Kidney (tissue), 13 donors: ENCODE measurements at regions not wholly inside any gene's neighbourhood (a gene's known extent, or its start where the extent isn't known, plus 50 kb on each side); places are given as distances from the start of the nearest gene placed in this dataset.
"Not testable (repeated sequence)": the region's sequence is repeated elsewhere in the genome, so short reads cannot be mapped to it uniquely, and the experiment has no call there.

Experiments
- DNase-seq, 5 donors: peaks; one replicate each; pipeline ENCODE4 v3.0.0-alpha.2; 2013 to 2020
- FAIRE-seq: peaks from 2 replicates; lab custom pipeline; 2012; peaks lifted over from hg19 to GRCh38; lab: Jason Lieb, UNC
- H3K27ac ChIP-seq, 2 donors: one replicate each; pipeline ENCODE4 v1.7.0; 2013; ENCODE audit warnings: low read depth in 2 of 2, low read length in 2 of 2, inconsistent platforms in 1 of 2
- H3K27me3 ChIP-seq: one replicate; pipeline ENCODE4 v1.7.1; 2013; ENCODE audit warnings: low read length, inconsistent platforms; ENCODE audit not compliant: control insufficient read depth, insufficient read depth
- H3K36me3 ChIP-seq, 3 donors: one replicate each; pipeline versions ENCODE4 v1.7.0 to v1.7.1; 2013; ENCODE audit warnings: low read length in 3 of 3, control low read depth in 1 of 3, inconsistent platforms in 1 of 3; ENCODE audit not compliant: insufficient read depth in 3 of 3, control insufficient read depth in 2 of 3
- H3K4me1 ChIP-seq, 3 donors: one replicate each; pipeline versions ENCODE4 v1.7.0 to v1.7.1; 2013; ENCODE audit warnings: low read length in 3 of 3, inconsistent platforms in 1 of 3, low read depth in 1 of 3; ENCODE audit not compliant: control insufficient read depth in 2 of 3, insufficient read depth in 2 of 3
- H3K4me3 ChIP-seq, 3 donors: one replicate each; pipeline versions ENCODE4 v1.7.0 to v1.8.1; 2013; ENCODE audit warnings: low read length in 3 of 3, control low read depth in 1 of 3, inconsistent platforms in 1 of 3
- H3K9ac ChIP-seq, 3 donors: one replicate each; pipeline versions ENCODE4 v1.7.0 to v1.7.1; 2013; ENCODE audit warnings: low read length in 3 of 3, control low read depth in 1 of 3, inconsistent platforms in 1 of 3
- H3K9me3 ChIP-seq, 3 donors: one replicate each; pipeline versions ENCODE4 v1.7.0 to v1.7.1; 2013; ENCODE audit warnings: low read length in 3 of 3, control low read depth in 1 of 3, inconsistent platforms in 1 of 3; ENCODE audit not compliant: control insufficient read depth in 2 of 3, insufficient read depth in 1 of 3
- CTCF ChIP-seq: IDR thresholded peaks from 3 replicates; pipeline ENCODE4 v1.5.1; 2012; ENCODE audit warnings: mild to moderate bottlenecking, moderate library complexity, borderline replicate concordance; ENCODE audit not compliant: insufficient read depth; ENCODE audit errors: extremely low read depth
- intact Hi-C: fragments of 100-400 bp; cut with DNase I; formaldehyde crosslinking; loops from one replicate; pipeline ENCODE4 v1.11.1; 2022
- donor health status: control.
- donor health status: control.
- donor health status: control.
- donor health status: control.
- donor health status: control.
- donor health status: DM: yes; HTN: yes; CAD: no.
- donor health status: Normal renal cell carcinoma (clear cell type).

GRCh38 chr19:28136796-28137195 lies 1076.2 kb downstream of the UQCRFS1 start:
- FAIRE-seq (no peak), DNase-seq (no peak)
- Histone ChIP-seq H3K27me3 (no peaks in the 10 kb centered on the region), H3K4me3 (no peak overlapping the region), H3K27ac (no peak overlapping the region), H3K36me3 (no peaks in the 10 kb centered on the region), H3K4me1 (no peaks in the 10 kb centered on the region), H3K9me3 (no peaks in the 10 kb centered on the region), H3K9ac (no peak overlapping the region)
- intact Hi-C loops: no loop called here
- no peak for TF ChIP-seq CTCF

DNA sequence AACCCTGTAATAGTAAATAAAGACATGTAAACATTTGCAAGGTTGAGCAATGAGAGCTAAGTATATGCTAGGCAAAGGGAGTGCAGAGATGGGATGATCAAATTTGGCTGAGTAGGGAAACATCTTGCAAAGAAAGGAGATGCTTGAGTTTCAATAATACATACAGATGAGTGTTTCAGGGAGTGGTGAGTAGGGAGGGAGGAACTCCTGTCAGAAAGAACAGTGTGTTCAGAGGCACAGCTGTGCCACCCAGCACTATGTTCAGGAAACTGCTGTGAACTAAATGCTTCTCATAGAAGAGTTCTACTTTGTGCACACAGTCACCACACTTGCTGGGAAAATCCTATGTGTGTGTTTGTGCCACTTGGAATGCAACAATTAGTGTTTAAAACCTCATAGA lies 1077.1 kb downstream of the UQCRFS1 start:
- no peak for FAIRE-seq
- intact Hi-C loops: no loop called here

GRCh38 chr19:28134311-28134710 lies 1078.6 kb downstream of the UQCRFS1 start:
- FAIRE-seq (no peak), DNase-seq (no peak)
- H3K36me3 ChIP-seq: no peaks in the 10 kb centered on the region
- no peak overlapping the region for H3K27ac ChIP-seq
- no peak overlapping the region for H3K4me3 ChIP-seq
- H3K9me3 ChIP-seq: no peaks in the 10 kb centered on the region
- H3K4me1 ChIP-seq: no peaks in the 10 kb centered on the region
- no peaks in the 10 kb centered on the region for H3K27me3 ChIP-seq
- H3K9ac ChIP-seq: no peak overlapping the region
- TF ChIP-seq CTCF: no peak
- intact Hi-C loops: no loop called here

More for the DNA sequence above, 1077.1 kb downstream of the UQCRFS1 start:
- Histone ChIP-seq H3K27me3 (no peaks in the 10 kb centered on the region), H3K27ac (no peak overlapping the region), H3K9ac (no peak overlapping the region), H3K4me1 (no peaks in the 10 kb centered on the region), H3K4me3 (no peak overlapping the region), H3K36me3 (no peaks in the 10 kb centered on the region), H3K9me3 (no peaks in the 10 kb centered on the region)
- TF ChIP-seq CTCF: no peak
- DNase-seq: no peak

- intact Hi-C loops, FAIRE-seq, H3K36me3 ChIP-seq, H3K9me3 ChIP-seq, H3K4me3 ChIP-seq, DNase-seq, H3K9ac ChIP-seq, H3K4me1 ChIP-seq, H3K27ac ChIP-seq, H3K27me3 ChIP-seq: not testable (repeated sequence)
Observed at GRCh38 chr19:28130881-28131280, 1082.1 kb downstream of the UQCRFS1 start.
